Lung (tissue), 11 donors: ENCODE measurements at regions not wholly inside any gene's neighbourhood (a gene's known extent, or its start where the extent isn't known, plus 50 kb on each side); places are given as distances from the start of the nearest gene placed in this dataset.

Source experiments
- ATAC-seq: fragments of 200-7000 bp; cut with Tn5 transposase; one replicate; pipeline ENCODE4 v1.9.1; 2020; ENCODE audit warnings: moderate number of reproducible peaks; ENCODE audit not compliant: insufficient read depth, low FRiP score
- DNase-seq, 3 donors: peaks; one replicate each; pipeline ENCODE4 v3.0.0-alpha.2; 2013 to 2017
- H3K27ac ChIP-seq, 2 donors: one replicate each; pipeline ENCODE4 v1.5.1; 2013; ENCODE audit warnings: mild to moderate bottlenecking in 2 of 2, moderate library complexity in 2 of 2, control low read depth in 1 of 2, inconsistent platforms in 1 of 2, low read depth in 1 of 2, low read length in 1 of 2
- H3K27me3 ChIP-seq, 3 donors: one replicate each; pipeline ENCODE4 v1.5.1; 2013; ENCODE audit warnings: low read length in 2 of 3; ENCODE audit not compliant: control insufficient read depth in 3 of 3, insufficient read depth in 3 of 3
- H3K36me3 ChIP-seq, 4 donors: one replicate each; pipeline ENCODE4 v1.5.1; 2013; ENCODE audit warnings: low read length in 4 of 4, mild to moderate bottlenecking in 1 of 4, moderate library complexity in 1 of 4; ENCODE audit not compliant: control insufficient read depth in 4 of 4, insufficient read depth in 4 of 4
- H3K4me1 ChIP-seq, 5 donors: one replicate each; pipeline ENCODE4 v1.5.1; 2013; ENCODE audit warnings: low read length in 5 of 5, mild to moderate bottlenecking in 2 of 5, moderate library complexity in 1 of 5; ENCODE audit not compliant: control insufficient read depth in 5 of 5, insufficient read depth in 5 of 5
- H3K4me3 ChIP-seq: one replicate; pipeline ENCODE4 v1.5.1; 2013; ENCODE audit warnings: mild to moderate bottlenecking, control low read depth, moderate library complexity
- H3K9ac ChIP-seq, 2 donors: one replicate each; pipeline ENCODE4 v1.5.1; 2013; ENCODE audit warnings: low read length in 2 of 2, control low read depth in 1 of 2; ENCODE audit not compliant: insufficient read depth in 1 of 2
- H3K9me3 ChIP-seq, 4 donors: one replicate each; pipeline ENCODE4 v1.5.1; 2013; ENCODE audit warnings: low read length in 3 of 4, mild to moderate bottlenecking in 1 of 4, moderate library complexity in 1 of 4; ENCODE audit not compliant: control insufficient read depth in 4 of 4, insufficient read depth in 3 of 4
- CTCF ChIP-seq: IDR thresholded peaks from 2 replicates; pipeline ENCODE4 v1.5.1; 2012; ENCODE audit warnings: mild to moderate bottlenecking; ENCODE audit errors: control extremely low read depth, extremely low read depth
- WGBS, 2 donors: extraction: QIAGEN DNeasy Blood & Tissue Kit; methylation state at CpG; one replicate each; pipeline ENCODE4 v1.1.7; 2013; 5-methylcytosine and 5-hydroxymethylcytosine counted together
- donor health status: control.
- donor health status: control.
- donor health status: Bipolar disorder and iron deficiency.
- donor health status: healthy.
- donor health status: DM: yes; HTN: yes; CAD: no.

- TF ChIP-seq CTCF: no peak
- no peak overlapping the region for H3K4me3 ChIP-seq
- DNase-seq (no peak), ATAC-seq (no peak)
- no peaks in the 10 kb centered on the region for H3K27me3 ChIP-seq
- no peaks in the 10 kb centered on the region for H3K36me3 ChIP-seq
- WGBS, 2 donors: 71 to 74% methylated on average over 4 of the region's 4 CpGs
- H3K9ac ChIP-seq: no peak overlapping the region
- no peaks in the 10 kb centered on the region for H3K9me3 ChIP-seq
- peaks cover 0 to 7% (median 0%) of the 10 kb centered on the region in 5 donors for H3K4me1 ChIP-seq
- no peak overlapping the region for H3K27ac ChIP-seq
Measured at GRCh38 chr2:109064660-109065390, 64.2 kb upstream of the SH3RF3 start.

- no peaks in the 10 kb centered on the region for H3K27me3 ChIP-seq
- ATAC-seq: no peak
- H3K4me3 ChIP-seq: no peak overlapping the region
- H3K36me3 ChIP-seq: no peaks in the 10 kb centered on the region
- H3K27ac ChIP-seq: no peak overlapping the region
- WGBS, 2 donors: 70 to 80% methylated on average over 18 to 19 of the region's 19 CpGs
- peak in 1 of 3 donors; percentile 25 for DNase-seq
- no peaks in the 10 kb centered on the region for H3K9me3 ChIP-seq
- no peak overlapping the region for H3K9ac ChIP-seq
- peaks cover 0 to 7% (median 0%) of the 10 kb centered on the region in 5 donors for H3K4me1 ChIP-seq
- TF ChIP-seq CTCF: no peak
Measured at GRCh38 chr2:109062859-109063700, 65.9 kb upstream of the SH3RF3 start.

- H3K27me3 ChIP-seq: no peaks in the 10 kb centered on the region
- no peak for DNase-seq
- H3K9me3 ChIP-seq: no peaks in the 10 kb centered on the region
- no peak for ATAC-seq
- H3K9ac ChIP-seq: no peak overlapping the region
- TF ChIP-seq CTCF: no peak
- H3K4me1 ChIP-seq: peaks cover 0 to 7% (median 0%) of the 10 kb centered on the region in 5 donors
- 79 to 82% methylated on average over 7 of the region's 7 CpGs for WGBS, 2 donors
- no peak overlapping the region for H3K27ac ChIP-seq
- H3K4me3 ChIP-seq: no peak overlapping the region
- no peaks in the 10 kb centered on the region for H3K36me3 ChIP-seq
Measured at GRCh38 chr2:109062145-109062858, 66.7 kb upstream of the SH3RF3 start.
